HG02938 (cell line): ENCODE measurements at regions not wholly inside any gene's neighbourhood (a gene's known extent, or its start where the extent isn't known, plus 50 kb on each side); places are given as distances from the start of the nearest gene placed in this dataset.
"Not testable (repeated sequence)": the region's sequence is repeated elsewhere in the genome, so short reads cannot be mapped to it uniquely, and the experiment has no call there.

Source experiments
- ATAC-seq: cut with Tn5 transposase; IDR thresholded peaks from one replicate; pipeline ENCODE4 v1.9.1; 2021; ENCODE audit warnings: mild to moderate bottlenecking, moderate library complexity; ENCODE audit not compliant: unreplicated experiment

- ATAC-seq, result no peak
Measured at GRCh38 chrX:136975684-136976470, 57.9 kb downstream of the GPR101 start.

GRCh38 chrX:136967966-136968365 is 65.8 kb downstream of the GPR101 start:
- no peak for ATAC-seq

DNA sequence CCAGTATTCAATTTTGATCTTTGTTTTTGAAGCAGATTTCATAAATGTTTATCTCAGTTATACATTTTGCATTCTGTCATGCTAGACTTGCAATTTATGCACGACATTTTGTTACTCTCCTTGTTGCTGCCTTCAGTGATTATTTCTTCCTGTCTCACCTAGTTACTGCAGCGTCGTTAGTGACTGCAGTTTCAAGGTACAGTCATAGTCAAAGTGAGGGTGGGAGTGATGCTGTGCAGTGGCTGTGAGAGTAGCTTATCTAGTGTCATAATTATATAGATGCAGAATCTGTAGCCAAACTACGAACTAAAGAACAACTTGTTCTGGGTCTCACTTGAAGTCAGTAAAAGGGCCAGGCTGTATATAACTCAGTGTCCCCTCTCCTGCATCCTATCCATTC is 69.8 kb downstream of the GPR101 start:
- ATAC-seq, result no peak

- no peak for ATAC-seq
Measured at GRCh38 chrX:136961594-136962135, 72.1 kb downstream of the GPR101 start.

DNA sequence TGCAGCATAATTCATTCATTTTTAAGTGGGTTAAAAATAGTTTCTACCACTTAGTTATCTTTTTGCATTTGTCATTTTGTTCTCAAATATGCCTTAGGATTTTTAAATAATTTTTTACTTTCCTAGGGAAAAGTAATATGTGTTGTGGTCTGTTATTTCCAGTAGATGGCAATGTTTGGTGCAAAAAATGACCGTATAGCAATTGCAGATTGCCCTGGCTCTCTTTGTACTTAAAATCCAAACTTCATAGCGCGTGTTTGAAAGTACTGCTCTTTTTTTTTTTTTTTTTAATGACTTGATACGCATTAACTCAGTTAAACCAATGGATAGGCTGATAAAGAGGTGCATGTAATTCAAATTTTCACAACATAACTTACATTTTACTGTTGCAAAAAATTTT is 74.4 kb upstream of the RBMX start:
- no peak for ATAC-seq

DNA sequence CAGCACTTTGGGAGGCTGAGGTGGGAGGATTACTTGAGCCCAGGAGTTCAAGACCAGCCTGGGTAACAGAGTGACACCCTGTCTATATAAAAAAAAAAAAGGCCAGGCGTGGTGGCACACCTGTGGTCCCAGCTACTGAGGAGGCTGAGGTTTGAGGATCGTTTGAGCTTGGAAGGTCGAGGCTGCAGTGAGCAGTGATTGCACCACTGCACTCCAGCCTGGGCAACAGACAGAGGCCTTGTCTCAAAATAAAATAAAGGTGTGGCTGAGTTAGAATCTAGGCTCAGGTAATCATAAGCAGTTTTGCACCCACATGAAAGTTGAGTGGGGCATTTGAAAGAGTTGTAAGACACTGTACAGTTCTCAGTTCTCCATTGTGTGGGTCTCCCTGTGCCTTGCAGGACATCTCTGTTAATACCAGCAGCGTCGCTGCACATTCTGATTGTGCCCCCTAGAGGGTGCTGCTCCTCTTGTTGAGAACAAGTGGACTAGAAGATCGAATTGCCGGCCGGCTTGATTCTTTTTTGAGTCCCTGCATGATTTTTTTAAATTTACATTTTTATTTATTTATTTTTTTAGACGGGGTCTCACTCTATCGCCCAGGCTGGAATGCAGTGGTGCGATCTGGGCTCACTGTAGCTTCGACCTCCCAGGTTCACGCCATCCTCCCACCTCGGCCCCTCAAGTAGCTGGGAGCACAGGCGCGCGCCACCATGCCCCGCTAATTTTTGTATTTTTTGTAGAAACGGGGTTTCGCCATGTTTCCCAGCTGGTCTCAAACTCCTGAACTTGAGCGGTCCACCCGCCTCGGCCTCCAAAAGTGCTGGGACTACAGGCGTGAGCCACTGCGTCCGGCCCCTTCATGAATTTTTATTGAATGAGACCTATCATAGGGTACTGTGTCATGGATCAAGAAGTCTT is 73.6 kb upstream of the RBMX start:
- peak; percentile 98 for ATAC-seq

DNA sequence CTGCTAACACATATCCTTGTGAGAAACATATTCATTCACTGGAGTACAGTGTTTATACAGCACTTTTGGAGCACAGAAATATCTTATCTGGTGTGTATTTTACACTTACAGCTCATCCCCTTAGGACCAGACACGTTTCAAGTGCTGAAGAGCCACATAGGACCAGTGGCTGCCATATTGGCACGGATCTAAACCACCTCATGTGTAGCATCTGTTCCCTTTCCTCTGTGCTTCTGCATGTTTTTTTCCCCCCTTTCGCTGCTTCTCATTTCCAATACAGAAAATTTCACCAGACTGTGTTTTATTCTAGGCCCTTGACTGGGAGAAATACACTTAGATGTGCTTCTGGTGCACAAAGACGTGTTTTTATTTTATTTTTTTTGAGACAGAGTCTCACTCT is 69.7 kb upstream of the RBMX start:
- no peak for ATAC-seq

DNA sequence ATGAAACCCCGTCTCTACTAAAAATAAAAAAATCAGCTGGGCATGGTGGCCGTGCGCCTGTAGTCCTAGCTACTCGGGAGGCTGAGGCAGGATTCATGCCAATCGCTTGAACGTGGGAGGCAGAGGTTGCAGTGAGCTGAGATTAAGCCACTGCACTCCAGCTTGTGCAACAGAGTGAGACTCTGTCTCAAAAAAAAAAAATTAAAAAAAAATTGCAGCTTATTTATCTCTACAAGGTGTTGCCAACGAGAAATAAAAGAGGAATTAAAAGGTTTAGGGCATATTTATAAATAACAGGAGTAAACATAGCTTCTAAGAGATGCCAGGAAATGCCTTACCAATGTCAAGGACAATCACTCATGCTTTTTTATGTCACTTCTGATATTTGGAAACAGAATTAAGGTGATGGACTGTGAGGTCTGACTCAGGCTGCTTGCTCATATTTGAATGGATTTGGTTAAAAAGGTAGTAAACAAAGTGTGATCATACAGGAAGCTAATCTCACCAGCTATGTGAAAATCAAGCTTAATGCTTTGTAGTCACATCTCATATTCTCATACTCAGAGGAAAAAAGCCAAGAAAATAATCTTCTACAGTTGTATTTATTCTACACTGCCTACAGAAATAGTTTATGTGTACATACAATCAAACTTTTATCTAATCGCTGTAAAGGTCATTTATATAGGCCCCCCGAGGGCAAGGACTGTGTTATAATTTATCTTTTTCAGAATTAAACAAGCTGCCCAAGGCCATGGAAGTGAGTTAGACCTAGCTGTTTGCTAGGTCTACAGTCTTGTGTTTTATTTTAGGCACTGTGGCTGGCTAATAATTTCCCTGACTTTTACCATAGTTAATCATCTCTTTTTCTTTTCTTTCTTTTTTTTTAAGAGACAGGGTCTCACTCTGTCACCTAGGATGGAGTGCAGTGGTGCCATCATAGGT is 61.1 kb upstream of the RBMX start:
- no peak for ATAC-seq

- ATAC-seq, result no peak
Measured at GRCh38 chrX:136936183-136936549, 55.6 kb upstream of the RBMX start.

DNA sequence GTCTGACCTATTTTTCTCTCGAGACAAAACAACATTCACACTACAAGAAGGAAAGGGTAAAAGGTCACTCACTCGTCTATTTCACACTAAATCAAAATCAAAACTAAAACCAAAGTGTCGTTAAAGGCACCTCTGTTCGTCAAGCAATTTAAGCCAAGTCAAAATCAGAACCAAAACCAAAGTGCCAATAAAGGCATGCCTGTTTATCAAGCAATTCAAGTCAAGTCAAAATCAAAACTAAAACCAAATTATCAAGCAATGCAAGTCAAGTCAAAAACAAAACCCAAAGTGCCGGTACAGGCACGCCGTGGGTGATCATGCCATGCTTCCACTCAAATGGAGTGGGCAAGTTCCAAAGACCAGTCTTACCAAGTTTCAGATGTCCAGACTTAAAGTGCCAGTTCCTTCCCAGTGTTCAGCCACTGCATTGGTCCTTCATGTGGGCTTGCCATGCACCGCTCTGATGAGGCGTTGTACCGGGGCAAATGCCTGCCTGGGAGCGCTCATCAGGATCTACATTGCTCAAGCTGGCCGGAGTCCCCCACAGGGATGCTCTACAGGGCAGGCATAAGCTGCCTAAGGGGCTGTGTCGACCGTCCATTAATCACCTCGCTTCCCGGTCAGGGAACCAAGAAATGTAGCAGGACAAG is 55.1 kb upstream of the RBMX start:
- ATAC-seq, result not testable (repeated sequence)

- ATAC-seq, result not testable (repeated sequence)
Measured at GRCh38 chrX:136934652-136935051, 54.1 kb upstream of the RBMX start.

DNA sequence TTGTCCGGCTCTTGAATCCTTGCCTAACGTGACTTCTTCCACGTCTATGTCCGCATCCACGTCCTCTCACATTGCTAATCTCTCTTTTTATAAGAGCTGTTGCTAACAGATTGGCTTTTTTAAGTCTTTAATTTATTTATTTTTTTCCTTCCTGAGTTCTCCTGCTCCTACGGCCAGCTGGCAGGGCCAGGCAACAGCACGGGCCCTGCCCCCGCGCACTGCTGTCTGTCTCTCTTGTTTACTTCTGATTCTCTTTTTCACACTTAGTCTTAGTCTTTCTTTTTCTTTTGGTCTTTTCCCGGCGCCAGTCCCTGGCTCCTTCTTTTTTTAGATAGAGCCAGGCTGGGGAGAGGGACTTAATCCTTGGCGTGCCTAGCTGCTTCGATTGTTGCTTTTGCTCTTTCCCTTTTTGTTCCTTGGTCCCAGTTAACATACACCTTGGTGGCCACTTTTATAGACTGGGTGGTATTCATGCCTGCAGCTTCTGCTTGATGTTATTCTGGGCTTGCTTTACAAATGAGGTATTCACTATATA is 53.2 kb upstream of the RBMX start:
- no peak for ATAC-seq

DNA sequence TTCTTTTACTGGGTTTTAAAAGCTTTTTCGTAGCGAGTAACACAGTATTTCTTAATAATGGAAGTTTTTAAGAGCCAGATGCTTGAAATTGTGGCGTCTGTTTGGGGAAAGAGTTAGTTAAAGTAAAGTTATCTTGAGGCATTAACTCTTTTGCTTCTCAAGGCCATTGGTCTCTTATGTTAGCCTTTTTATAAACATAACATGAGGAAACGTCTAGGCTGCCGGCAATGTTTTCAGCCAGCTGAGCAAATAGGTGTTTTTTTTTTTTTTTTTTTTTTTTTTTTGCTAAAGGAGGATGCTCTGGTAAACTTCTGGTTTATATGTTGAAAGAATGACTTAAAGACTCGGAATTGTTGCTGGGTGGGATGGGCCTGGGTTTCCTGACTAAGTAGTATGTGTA is 51.1 kb upstream of the RBMX start:
- no peak for ATAC-seq
